Ascending aorta (tissue), 2 donors: ENCODE measurements at regions not wholly inside any gene's neighbourhood (a gene's known extent, or its start where the extent isn't known, plus 50 kb on each side); places are given as distances from the start of the nearest gene placed in this dataset.

Experiments
- DNase-seq, 2 donors: peaks; one replicate each; pipeline ENCODE4 v3.0.0-alpha.2; 2019; ENCODE audit warnings: low spot score in 2 of 2
- H3K27ac ChIP-seq, 2 donors: fragments of 200-600 bp; sonication (generic); one replicate each; pipeline ENCODE4 v1.5.1; 2016 to 2017; ENCODE audit warnings: mild to moderate bottlenecking in 1 of 2
- H3K27me3 ChIP-seq: fragments of 200-600 bp; sonication (generic); one replicate; pipeline ENCODE4 v1.5.1; 2017
- H3K36me3 ChIP-seq, 2 donors: fragments of 200-600 bp; sonication (generic); one replicate each; pipeline ENCODE4 v1.5.1; 2016
- H3K4me1 ChIP-seq, 2 donors: fragments of 200-600 bp; sonication (generic); one replicate each; pipeline ENCODE4 v1.5.1; 2016 to 2017; ENCODE audit warnings: mild to moderate bottlenecking in 1 of 2
- H3K4me3 ChIP-seq, 2 donors: fragments of 200-600 bp; sonication (generic); one replicate each; pipeline ENCODE4 v1.5.1; 2016 to 2017; ENCODE audit warnings: mild to moderate bottlenecking in 1 of 2
- H3K9me3 ChIP-seq, 2 donors: fragments of 200-600 bp; sonication (generic); one replicate each; pipeline ENCODE4 v1.5.1; 2016
- intact Hi-C: fragments of 100-400 bp; cut with DNase I; formaldehyde crosslinking; loops from one replicate; pipeline ENCODE4 v1.15.1; 2023
- TF ChIP-seq, protein P1 (sequence below), 3 experiments: fragments of 200-600 bp in 2 of 3; fragments of 450-650 bp in 1 of 3; sonication (generic) in 2 of 3; IDR thresholded peaks; one replicate each; pipeline ENCODE4 v1.5.1; 2016 to 2019; ENCODE audit warnings: antibody characterized with exemption in 3 of 3, mild to moderate bottlenecking in 1 of 3, moderate library complexity in 1 of 3

DNA sequence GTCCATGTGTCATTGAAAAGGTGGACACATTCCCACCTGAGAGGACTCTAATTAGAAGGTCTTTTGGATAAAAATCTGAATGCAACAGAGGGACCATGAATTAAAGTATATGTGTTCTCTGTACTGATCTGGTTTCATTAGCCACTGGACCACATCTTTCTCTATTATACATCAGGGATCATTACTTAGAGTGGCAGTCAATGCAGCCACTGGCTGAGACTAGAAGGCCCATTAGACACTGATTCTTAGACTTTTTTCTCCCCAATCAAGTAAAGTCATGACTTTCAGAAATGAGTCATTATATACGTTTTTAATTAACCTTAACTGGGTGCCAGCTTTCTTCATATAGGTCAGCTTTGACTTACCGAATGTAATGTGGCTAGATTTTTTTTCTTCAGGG, 550.8 kb upstream of the CFAP20DC start:
- no peaks in the 10 kb centered on the region for H3K27me3 ChIP-seq
- no peaks in the 10 kb centered on the region for H3K4me1 ChIP-seq
- DNase-seq = no peak
- H3K27ac ChIP-seq = no peak overlapping the region
- no peak overlapping the region for H3K4me3 ChIP-seq
- no peaks in the 10 kb centered on the region for H3K9me3 ChIP-seq
- H3K36me3 ChIP-seq = no peaks in the 10 kb centered on the region
- TF ChIP-seq, protein P1, sequence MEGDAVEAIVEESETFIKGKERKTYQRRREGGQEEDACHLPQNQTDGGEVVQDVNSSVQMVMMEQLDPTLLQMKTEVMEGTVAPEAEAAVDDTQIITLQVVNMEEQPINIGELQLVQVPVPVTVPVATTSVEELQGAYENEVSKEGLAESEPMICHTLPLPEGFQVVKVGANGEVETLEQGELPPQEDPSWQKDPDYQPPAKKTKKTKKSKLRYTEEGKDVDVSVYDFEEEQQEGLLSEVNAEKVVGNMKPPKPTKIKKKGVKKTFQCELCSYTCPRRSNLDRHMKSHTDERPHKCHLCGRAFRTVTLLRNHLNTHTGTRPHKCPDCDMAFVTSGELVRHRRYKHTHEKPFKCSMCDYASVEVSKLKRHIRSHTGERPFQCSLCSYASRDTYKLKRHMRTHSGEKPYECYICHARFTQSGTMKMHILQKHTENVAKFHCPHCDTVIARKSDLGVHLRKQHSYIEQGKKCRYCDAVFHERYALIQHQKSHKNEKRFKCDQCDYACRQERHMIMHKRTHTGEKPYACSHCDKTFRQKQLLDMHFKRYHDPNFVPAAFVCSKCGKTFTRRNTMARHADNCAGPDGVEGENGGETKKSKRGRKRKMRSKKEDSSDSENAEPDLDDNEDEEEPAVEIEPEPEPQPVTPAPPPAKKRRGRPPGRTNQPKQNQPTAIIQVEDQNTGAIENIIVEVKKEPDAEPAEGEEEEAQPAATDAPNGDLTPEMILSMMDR (IDR thresholded peaks at IDR 0.05) = no peak
- intact Hi-C loops = no loop called here

- Histone ChIP-seq H3K27me3 (no peaks in the 10 kb centered on the region), H3K9me3 (no peaks in the 10 kb centered on the region), H3K36me3 (no peaks in the 10 kb centered on the region), H3K4me1 (no peaks in the 10 kb centered on the region), H3K27ac (no peak overlapping the region), H3K4me3 (no peak overlapping the region)
- intact Hi-C loops = no loop called here
- TF ChIP-seq, protein P1 (IDR thresholded peaks at IDR 0.05) = no peak
- DNase-seq = no peak
Observed at GRCh38 chr3:59596741-59597140, 546.9 kb upstream of the CFAP20DC start.

DNA sequence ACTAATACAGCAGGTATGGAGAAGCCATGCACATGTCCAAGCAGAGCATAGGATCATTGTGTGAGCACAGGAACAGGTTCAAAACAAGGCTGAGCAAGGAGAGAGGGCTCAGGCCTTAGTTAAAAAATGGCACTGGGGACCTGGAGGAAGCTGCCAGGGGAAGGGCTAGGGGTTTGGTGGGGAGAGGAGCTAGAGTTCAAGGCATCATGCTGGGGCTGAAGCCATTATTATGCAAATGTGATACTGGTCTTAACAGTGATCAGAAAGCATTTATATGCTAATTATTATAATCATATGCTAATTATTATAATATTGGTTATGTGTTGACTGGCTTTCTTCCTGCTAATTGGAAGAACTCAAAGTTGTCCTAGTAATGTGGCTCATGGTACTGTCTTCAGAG, 546.0 kb upstream of the CFAP20DC start:
- no peaks in the 10 kb centered on the region for H3K4me1 ChIP-seq
- no peak overlapping the region for H3K4me3 ChIP-seq
- DNase-seq = no peak
- H3K9me3 ChIP-seq = no peaks in the 10 kb centered on the region
- TF ChIP-seq, protein P1 (IDR thresholded peaks at IDR 0.05) = no peak
- H3K36me3 ChIP-seq = no peaks in the 10 kb centered on the region
- H3K27me3 ChIP-seq = no peaks in the 10 kb centered on the region
- intact Hi-C loops = no loop called here
- H3K27ac ChIP-seq = no peak overlapping the region

GRCh38 chr3:59593380-59593779, 543.6 kb upstream of the CFAP20DC start:
- no peak for DNase-seq

GRCh38 chr3:59580996-59581395, 531.2 kb upstream of the CFAP20DC start:
- no peaks in the 10 kb centered on the region for H3K36me3 ChIP-seq
- intact Hi-C loops = no loop called here

More at GRCh38 chr3:59593380-59593779, 543.6 kb upstream of the CFAP20DC start:
- no peaks in the 10 kb centered on the region for H3K4me1 ChIP-seq
- no peaks in the 10 kb centered on the region for H3K9me3 ChIP-seq
- no peaks in the 10 kb centered on the region for H3K36me3 ChIP-seq
- TF ChIP-seq, protein P1 (IDR thresholded peaks at IDR 0.05) = no peak
- no peaks in the 10 kb centered on the region for H3K27me3 ChIP-seq
- intact Hi-C loops = no loop called here
- no peak overlapping the region for H3K4me3 ChIP-seq
- H3K27ac ChIP-seq = no peak overlapping the region

More at GRCh38 chr3:59580996-59581395, 531.2 kb upstream of the CFAP20DC start:
- TF ChIP-seq, protein P1 (IDR thresholded peaks at IDR 0.05) = no peak
- Histone ChIP-seq H3K27me3 (no peaks in the 10 kb centered on the region), H3K9me3 (no peaks in the 10 kb centered on the region), H3K27ac (no peak overlapping the region), H3K4me3 (no peak overlapping the region), H3K4me1 (no peaks in the 10 kb centered on the region)
- no peak for DNase-seq
